ENCODE measurements at regions not wholly inside any gene's neighbourhood (a gene's known extent, or its start where the extent isn't known, plus 50 kb on each side); places are given as distances from the start of the nearest gene placed in this dataset.
"Not testable (repeated sequence)": the region's sequence is repeated elsewhere in the genome, so short reads cannot be mapped to it uniquely, and the experiment has no call there.

DNA sequence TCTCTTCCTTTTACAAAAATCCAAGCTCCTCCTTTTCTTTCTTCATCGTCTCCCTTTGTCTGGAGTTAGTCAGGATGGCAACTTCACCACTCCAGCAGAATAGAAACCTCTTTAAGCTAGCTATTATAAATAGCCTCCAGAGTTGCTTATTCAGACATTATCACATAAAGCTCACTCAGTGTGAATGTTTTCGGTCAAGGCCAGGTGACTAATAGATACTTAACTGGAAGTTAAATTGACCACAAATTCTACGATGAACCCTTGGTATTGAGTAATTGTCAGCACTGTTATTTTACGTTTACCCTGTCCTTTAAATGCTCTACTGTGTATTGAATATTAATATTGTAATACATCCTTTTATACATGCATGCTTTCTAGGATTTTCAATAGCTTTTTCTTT, 340.4 kb downstream of the OTUD1 start:
- no peak for DNase-seq

DNA sequence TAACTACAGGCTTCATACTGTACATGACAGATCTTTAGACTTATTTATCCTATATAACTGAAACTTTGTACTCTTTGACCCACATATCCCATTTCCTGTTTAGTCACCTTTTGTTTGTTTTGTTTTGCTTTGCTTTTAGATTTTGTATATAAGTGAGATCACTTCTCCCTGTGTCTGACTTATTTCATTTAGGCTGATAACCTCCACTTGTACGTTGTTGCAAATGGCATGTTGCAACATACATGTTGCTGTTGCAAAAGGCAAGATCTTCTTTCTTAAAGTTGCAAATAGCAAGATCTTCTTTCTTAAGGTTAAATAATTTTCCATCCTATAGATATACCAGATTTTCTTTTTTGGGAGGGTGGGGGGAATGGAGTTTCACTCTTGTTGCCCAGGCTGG, 341.5 kb downstream of the OTUD1 start:
- no peak for DNase-seq

DNA sequence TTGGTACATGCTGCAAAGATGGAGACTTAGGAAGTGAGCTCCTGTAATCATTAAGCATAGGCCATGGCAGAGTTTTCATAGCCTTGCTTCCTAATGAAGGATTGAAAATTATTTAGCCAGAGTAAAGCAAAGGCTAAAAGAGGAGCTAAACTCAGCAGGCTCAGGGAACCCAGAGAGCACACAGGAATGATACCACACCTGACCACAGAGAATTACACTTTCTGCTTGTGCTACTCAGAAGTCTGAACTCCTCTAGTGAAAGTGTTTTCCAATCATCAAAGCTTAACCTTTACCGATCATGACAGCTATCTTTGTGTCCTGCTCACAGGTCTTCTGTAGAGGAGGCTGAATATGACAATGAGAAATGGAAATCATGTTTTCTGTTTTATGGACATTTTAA, 347.7 kb downstream of the OTUD1 start:
- DNase-seq = no peak

DNA sequence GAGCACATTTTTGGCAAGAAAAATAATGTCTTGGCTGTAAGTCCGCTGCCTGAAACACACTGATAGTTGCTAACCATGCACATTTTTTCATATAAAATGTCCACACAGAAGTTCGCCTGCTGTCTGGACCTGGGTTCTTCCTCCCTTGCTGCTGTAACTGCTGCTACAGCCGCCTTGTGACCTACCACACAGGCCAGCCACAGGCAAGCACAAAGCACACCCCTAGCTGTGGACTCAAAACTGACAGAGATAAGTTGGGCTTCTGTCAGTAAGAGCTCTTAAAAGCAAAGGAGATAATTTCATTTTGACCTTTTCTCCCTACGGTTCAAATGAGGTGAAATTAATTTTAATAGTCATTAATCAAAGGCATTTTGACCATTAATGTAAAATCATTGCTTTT, 354.7 kb downstream of the OTUD1 start:
- no peak for DNase-seq

DNA sequence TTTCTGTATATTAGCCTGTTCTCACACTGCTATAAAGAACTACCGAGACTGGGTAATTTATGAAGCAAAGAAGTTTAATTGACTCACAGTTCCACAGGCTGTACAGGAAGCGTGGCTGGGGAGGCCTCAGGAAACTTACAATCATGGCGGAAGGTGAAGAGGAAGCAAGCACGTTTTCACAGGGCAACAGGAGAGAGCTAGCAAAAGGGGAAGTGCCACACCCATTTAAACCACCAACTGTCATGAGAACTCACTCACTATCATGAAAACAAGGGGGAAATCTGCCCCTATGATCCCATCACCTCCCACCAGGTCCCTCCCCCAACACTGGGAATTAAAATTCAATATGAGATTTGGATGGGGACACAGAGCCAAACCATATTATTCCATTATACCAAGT, 358.6 kb downstream of the OTUD1 start:
- not testable (repeated sequence) for DNase-seq

DNA sequence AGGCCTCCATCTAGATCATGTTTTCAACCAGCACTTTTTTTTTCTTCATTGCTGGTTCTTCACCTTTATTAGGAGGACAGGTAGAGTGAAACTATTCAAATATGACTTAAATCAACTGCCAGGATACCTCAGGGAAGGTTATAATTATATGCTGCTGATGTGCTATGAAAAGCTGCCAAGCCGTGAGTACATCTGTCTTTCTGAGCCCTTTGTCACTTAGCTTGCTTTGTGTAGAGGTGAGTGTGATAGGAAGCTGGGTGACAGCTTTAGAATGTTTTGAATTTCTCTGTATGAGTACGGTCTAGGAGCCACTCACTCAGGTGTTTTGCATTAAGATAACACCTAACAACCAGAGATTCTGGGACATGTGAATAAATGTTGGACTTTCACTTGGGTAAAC, 365.2 kb downstream of the OTUD1 start:
- no peak for DNase-seq

DNA sequence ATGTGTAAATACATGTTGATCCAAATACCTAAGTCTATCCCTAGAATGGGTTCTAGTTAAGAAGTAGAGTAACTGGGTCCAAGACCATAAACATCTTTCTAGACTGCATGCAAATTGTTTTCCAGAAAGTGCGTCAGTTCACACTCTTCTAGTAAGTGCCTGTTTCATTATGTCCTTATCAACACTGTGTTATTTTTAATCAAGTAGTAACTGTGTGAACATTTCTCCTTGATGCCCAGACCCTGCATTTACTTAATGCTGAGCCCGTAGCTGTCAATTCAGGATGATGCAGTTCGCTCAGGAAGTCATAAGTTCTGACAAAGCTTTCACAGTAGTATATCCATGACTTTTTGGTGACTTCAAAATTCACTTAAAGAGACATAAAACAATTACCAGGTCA, 374.8 kb downstream of the OTUD1 start:
- no peak for DNase-seq

DNA sequence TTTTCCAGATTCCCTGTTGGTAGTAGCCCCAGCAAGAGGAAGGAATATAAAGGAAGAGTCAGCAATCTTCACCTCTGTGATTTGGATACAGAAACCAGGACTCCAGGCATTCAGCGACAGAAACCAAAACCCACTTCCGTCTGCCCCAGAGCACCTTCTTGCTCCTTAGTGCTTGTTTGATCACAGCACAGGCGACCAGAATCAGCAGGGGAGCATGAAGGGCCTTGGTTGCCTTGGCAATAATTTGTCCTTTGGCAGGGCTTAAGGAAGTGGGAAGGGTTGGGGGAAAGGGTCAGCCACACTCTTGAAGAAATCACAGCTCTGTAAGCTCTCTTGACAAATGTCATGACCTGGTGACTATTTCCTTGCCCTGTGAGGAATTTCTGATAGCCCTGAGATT, 379.6 kb downstream of the OTUD1 start:
- no peak for DNase-seq

DNA sequence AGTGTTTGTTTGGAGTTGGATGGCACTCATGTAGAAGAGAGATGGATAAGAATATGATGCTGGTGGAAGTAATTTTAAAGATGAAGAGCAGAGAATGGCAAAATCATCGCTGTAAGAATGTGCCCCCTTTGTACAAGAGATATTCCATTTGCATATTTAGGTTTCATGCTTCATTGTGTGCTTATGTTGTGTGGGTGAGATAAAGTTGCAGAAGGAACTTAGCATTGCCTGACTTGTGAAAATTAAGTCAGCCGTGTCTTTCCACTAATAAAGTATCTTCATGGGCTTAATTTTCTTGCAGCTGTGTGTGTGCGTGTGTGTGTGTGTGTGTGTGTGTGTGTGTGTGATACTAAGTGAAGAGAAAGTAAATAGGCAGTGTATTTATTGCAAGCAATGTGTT, 381.9 kb downstream of the OTUD1 start:
- DNase-seq = no peak

DNA sequence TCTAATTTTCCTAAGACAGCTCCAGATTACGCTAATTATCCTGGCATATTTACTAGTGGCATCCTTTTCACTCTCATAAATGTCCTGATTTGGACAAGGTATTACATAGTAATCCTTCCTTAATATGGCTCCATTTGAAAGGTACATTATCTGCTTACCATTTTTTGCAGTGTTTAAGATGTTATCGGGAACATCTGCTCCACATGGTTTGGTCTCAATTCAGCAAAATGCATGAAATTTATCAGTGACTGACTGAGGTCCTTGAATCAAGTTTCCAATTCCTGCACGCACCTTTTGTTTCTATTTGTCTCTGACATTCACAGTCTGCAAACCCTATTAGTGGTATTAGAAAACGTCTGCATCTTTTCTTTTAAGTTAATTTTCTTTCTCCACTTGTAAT, 384.1 kb upstream of the KIAA1217 start:
- DNase-seq = no peak

DNA sequence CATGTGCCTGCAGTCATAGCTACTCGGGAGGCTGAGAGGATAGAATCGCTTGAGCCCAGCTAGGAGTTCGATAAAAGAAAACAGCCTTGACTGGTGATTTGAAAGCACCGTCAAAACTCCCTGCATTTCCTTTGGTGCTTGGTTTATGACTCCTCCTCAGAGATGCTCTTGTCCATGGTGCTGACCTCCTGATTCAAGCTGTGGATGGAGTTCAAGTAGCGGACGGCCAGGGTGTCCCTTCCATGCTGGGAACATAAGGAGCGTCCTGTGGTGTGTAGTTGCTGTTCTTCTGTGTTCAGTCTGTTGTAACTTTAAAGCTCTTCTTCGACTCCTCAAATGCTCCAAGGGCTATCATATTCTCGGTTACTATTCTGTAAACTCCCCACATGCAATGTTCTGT, 382.5 kb upstream of the KIAA1217 start:
- no peak for DNase-seq

DNA sequence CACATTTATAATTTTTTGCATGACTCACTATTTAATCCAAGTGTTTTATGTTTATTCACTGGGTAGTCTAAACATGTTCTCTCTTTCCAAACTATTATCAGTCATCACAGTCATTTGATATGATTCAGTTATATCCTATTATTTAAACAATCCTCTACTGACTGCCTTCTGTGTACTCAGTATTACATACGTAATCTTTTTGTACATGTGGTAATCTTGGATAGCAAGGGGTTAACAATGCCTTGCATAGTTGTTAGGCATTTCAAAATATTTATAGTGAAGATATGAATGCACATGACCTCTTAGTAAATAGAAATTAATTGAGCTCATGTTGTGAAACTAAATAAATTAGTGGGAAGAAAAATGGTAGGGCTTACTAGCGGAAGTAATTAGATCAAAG, 379.4 kb upstream of the KIAA1217 start:
- no peak for DNase-seq

DNA sequence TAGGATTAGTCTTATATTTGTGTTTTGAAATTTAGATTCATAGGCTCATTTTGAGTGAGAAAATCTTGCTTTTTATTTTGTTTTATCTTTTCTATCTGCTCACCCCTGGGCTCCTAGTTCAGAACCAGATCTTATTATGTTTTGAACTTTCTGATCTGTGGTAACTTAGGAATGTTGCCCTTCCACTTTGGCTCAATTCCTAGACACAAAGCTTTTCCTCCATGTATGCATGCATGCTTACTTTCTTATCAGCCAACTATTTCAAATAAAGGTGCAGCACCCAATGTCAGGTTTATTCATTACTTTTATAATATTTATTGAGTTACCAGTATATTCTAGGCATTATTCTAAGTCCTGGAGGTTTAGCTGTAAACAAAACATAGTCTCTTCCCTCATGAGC, 374.8 kb upstream of the KIAA1217 start:
- no peak for DNase-seq

DNA sequence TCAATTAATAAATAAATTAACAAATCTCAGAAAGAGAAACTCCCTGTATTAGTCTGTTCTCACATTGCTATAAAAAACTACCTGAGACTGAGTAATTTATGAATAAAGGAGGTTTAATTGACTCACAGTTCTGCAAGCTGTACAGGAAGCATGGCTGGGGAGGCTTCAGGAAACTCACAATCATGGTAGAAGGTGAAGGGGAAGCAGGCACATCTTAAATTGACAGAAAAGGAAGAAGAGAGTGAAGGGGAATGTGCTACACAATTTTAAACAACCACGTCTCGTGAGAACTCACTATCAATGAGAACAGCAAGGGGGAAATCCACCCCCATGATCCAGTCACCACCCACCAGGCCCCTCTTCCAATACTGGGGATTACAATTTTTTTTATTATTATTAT, 358.3 kb upstream of the KIAA1217 start:
- DNase-seq = no peak

DNA sequence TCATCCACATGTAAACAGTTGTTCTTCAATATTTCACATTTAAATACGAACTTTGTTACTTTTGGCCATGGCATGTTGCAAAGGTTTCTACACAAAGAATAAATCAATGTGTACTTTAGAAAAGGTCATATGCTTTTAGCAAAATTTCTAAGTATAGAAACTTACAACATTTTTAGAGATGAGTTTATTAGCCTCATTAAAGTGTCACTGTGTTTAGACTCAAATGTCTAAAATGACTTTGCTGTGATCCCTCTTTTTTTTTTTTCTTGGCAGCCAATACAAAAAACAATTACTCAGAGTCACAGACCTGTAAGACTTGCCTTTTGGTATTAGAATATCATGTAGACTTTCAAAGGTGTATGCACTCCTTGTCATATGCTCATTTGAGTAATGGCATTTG, 349.3 kb upstream of the KIAA1217 start:
- no peak for DNase-seq

DNA sequence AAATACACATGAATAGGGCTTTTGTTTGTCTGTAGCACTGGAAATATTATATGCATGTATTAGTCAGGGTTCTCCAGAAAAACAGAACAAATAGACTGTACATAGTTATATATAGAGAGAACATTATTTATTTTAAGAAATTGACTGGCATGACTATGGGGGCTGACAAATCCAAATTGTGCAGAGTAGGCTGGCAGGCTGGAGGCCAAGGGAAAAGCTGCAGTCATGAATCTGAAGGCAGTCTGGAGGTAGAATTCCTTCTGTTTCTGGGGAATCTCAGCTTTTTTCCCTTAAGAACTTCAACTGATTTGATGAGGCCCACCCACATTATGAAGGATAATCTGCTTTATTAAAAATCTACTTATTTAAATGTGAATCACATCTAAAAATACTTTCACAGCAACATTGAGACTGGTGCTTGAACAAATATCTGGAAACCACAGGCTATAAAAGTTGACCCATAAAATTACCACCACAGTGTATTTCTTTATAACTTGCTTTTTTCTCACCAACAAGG, 344.2 kb upstream of the KIAA1217 start:
- no peak for DNase-seq

DNA sequence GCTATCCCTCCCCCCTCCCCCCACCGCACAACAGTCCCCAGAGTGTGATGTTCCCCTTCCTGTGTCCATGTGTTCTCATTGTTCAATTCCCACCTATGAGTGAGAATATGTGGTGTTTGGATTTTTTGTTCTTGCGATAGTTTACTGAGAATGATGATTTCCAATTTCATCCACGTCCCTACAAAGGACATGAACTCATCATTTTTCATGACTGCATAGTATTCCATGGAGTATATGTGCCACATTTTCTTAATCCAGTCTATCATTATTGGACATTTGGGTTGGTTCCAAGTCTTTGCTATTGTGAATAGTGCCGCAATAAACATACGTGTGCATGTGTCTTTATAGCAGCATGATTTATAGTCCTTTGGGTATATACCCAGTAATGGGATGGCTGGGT, 342.0 kb upstream of the KIAA1217 start:
- DNase-seq = not testable (repeated sequence)

DNA sequence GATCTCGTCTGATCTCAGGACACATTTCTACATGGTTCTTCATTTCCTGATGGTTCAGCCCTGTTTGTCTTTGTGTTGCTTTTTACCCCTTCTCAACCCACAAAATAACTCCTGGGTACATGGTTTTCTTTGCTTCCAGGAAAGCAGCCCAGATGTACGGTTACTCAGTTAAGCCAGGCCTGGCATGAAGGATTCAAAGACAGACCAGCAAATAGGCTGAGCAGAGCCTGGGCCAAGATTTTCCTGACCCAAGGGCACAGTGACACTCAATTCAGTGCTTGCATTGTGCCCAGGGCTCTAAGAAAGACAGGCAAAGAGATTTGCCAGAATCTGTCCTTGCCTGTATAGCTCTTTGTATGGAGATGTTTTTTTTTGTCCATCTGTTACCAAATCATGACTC, 340.8 kb upstream of the KIAA1217 start:
- no peak for DNase-seq

DNA sequence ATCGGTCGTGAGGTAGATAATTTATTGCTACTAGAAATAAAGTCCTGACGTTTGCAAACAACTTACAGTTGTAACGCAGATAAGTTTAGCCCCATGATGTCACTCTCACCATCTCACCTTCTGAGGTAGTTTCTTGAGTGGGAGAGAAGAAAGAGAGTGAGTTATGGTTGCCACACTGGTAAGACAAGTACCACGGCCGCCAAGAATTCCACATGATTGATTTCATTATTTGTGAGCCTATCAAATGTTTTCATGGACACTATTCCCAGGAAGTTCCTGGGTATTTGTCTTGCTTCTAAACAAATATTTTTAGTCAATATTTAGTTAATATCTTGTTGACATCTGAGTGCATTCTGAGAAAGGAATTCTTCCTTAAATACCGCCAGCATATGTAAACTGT, 339.4 kb upstream of the KIAA1217 start:
- DNase-seq = no peak

DNA sequence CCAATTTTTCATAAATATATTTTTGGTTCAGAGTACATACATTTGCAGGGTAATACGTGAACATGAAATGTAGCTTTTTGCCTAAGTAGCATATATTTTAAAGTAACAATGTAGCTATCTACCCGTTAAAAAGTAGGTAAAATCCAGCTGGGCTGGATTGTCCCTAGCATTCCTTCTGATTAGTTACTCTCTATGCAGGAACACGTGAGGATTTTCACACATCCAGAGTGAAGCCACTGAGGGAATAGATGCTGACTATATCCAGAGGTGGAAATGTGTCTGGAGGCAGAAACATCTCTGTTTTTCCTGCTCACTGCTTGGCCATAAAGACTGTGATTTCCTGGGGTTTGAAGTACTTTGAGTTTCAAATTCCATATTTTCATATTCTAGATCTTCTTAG, 338.9 kb upstream of the KIAA1217 start:
- DNase-seq = no peak

DNA sequence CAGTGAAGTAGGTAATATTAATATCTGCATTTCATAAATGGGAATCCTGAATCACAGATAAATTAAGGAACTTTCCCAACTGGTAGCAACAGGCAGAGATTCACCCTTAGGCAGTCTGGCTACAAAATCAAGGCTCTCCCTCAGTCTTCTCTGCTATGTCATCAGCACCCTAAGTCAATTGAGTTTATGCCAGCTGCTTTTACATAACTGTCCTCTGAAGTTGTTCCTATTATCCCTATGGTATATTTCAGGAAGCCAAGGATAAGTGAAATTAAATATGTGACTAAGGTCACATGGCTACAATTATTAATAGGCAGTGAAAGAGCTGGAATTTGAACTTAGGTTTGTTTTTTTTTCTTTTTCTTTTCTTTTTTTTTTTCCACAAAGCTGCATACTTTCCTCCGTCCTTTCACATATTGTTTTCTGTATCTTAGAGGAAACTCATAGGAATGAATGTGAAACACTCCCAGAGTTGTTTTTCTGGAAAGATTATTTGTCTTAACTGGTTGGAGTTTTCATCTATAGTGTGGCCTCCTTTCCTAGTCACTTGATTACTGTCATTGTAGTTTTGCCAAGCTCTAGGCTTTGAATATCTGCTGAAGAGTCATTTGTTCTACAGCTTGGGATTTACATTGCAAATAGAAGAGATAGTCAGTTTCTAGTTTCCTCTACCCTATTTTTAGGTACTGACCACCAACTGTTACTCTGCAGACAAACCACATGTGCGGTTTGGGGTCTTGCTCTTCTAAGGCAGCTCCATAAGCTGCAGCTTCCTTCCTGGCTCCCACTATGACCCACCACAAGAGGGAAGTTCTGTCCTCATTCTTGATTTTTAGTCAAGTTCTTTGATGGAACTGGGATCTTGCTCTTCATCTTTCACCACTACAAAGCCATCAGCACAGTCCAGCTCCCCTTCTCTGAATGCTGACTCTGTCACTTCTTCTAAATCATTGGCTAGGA, 338.0 kb upstream of the KIAA1217 start:
- DNase-seq = no peak

DNA sequence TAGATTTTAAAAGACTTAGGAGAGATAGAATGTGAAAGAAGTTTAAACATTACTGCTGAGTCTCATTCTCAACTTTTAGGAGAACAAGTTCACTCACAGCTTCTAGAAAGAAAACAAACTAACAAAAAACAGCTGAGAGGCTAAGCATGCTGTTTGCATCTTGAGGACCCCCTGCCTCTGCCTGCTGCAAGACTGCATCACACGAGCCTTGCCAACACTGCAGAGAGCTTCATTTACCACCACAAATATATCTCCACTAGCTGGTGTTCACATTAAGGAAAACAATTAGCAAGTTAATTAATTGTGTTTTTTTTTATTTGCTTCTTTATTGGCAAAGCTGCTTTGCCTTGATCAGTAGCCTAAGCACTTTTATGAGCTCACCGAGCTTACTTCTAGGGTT, 336.6 kb upstream of the KIAA1217 start:
- no peak for DNase-seq

DNA sequence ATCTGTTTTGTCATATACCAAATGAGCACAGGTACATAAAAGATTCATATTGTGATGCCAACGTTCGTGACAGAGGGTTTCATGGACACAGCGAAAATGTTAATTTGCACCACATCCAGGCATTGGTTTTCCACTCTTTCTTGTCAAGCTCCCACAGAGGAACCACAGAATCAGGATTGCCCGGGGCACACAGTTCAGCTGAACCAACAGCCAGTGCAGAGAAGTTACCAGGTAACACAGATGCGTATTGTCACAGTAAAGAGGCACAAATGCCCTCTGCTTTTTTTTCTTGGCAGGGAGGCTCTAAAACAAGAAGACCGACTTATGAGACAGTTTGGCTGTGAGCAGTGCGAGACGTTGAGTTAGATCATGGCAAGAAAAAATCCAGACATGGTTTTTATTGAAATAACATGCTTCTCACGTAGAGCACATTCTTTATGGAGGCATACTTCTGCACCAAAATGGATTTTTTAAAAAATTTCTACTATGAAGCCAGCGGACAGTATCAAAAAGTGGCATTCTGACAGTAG, 331.1 kb upstream of the KIAA1217 start:
- DNase-seq = no peak

DNA sequence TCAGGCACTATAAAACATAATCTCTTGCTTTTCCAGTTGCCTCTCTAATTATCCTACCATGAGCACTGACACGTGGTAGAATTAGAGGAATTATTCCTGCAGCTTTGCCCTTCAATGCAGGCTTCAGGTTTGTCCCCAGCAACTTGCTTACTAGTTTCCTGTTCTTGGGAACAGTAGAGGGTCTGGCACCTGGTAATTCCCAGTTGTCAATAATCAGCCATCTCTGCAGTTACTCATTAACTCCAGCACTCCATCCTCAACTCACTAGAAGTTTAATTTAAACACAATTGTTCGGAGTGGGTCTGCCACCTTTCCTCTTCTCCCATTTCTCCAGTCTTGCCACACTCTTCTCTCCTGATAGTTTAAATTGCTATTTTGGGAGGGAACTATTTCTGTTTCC, 324.3 kb upstream of the KIAA1217 start:
- DNase-seq = no peak

DNA sequence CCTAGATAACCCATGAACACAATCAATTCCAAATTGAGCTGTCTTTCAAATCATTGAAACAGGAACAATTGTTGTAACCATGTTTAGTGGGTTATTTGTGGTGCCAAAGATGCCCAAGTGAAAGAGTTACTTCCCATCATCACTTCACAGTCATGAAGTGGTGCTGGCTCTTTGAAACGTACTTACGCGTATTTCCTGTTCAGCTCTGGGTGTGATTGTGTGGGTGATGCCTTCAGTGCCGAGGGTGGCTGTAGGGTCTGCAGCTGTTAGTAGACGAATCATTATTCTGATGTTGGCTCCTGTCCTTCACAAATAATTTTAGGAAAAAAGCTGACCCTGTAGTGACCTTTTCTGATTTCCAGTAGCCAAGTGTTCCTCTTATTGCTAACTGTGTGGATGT, 323.1 kb upstream of the KIAA1217 start:
- no peak for DNase-seq

Measured in NCI-H1092 (cell line).